ENCODE measurements at regions not wholly inside any gene's neighbourhood (a gene's known extent, or its start where the extent isn't known, plus 50 kb on each side); places are given as distances from the start of the nearest gene placed in this dataset.

GRCh38 chr1:82269431-82269830 is 468.7 kb downstream of the ADGRL2 start:
- TF ChIP-seq, protein P1, sequence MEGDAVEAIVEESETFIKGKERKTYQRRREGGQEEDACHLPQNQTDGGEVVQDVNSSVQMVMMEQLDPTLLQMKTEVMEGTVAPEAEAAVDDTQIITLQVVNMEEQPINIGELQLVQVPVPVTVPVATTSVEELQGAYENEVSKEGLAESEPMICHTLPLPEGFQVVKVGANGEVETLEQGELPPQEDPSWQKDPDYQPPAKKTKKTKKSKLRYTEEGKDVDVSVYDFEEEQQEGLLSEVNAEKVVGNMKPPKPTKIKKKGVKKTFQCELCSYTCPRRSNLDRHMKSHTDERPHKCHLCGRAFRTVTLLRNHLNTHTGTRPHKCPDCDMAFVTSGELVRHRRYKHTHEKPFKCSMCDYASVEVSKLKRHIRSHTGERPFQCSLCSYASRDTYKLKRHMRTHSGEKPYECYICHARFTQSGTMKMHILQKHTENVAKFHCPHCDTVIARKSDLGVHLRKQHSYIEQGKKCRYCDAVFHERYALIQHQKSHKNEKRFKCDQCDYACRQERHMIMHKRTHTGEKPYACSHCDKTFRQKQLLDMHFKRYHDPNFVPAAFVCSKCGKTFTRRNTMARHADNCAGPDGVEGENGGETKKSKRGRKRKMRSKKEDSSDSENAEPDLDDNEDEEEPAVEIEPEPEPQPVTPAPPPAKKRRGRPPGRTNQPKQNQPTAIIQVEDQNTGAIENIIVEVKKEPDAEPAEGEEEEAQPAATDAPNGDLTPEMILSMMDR (IDR thresholded peaks at IDR 0.05 in 4 of 5, conservative IDR thresholded peaks at IDR 0.05 in 1 of 5): no peak
- TF ChIP-seq POLR2A (IDR thresholded peaks at IDR 0.05): no peak

Measured in gastrocnemius medialis (tissue), 4 donors.